ENCODE measurements at regions not wholly inside any gene's neighbourhood (a gene's known extent, or its start where the extent isn't known, plus 50 kb on each side); places are given as distances from the start of the nearest gene placed in this dataset.

DNA sequence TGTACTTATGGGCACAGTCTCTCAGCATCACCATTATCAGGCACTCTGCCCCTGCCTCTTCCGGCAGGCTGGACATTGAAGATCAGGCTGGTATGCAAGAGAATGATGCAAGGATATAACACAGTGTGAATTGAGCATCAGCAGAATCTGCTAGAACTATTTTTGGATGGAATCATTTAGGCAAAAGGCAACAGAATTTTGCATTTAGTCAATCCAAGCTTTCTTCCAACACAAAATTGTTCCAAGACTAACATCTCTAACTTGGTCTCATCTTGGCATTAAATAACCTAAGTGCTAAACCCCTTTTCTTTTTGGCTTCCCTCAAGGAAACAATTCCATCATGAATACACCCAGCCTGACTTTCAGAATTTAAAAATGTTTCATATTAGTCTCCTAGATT lies 339.9 kb downstream of the PRELID2 start:
- TF ChIP-seq, protein P1, sequence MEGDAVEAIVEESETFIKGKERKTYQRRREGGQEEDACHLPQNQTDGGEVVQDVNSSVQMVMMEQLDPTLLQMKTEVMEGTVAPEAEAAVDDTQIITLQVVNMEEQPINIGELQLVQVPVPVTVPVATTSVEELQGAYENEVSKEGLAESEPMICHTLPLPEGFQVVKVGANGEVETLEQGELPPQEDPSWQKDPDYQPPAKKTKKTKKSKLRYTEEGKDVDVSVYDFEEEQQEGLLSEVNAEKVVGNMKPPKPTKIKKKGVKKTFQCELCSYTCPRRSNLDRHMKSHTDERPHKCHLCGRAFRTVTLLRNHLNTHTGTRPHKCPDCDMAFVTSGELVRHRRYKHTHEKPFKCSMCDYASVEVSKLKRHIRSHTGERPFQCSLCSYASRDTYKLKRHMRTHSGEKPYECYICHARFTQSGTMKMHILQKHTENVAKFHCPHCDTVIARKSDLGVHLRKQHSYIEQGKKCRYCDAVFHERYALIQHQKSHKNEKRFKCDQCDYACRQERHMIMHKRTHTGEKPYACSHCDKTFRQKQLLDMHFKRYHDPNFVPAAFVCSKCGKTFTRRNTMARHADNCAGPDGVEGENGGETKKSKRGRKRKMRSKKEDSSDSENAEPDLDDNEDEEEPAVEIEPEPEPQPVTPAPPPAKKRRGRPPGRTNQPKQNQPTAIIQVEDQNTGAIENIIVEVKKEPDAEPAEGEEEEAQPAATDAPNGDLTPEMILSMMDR (conservative IDR thresholded peaks at IDR 0.05; ENCODE audit: control insufficient read depth, insufficient read depth, low read depth, low read length), result no peak
- no peak for DNase-seq (ENCODE audit: low read depth)
- no peak overlapping the region for H3K4me3 ChIP-seq (ENCODE audit: control insufficient read depth, low read depth, low read length)

DNA sequence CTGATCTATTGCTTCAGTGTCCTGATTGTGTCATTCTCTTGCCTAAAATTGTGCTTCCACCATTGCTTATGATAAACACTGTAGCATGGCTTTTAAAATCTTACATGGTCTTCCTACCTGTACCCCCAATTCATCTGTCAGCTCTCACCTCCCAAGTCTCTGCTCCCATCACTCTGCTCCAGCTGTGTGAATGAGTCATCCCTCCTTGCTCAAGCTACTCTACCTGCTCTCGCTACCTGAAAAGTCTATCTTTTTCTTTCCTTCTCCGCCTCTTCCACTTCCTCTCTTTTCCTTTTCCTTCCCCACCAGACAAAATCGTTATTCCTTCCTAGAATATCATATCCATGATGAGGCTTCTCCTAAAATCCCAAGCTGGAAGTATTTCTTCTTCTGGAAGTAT lies 341.7 kb downstream of the PRELID2 start:
- DNase-seq (ENCODE audit: low read depth), result no peak
- no peak overlapping the region for H3K4me3 ChIP-seq (ENCODE audit: control insufficient read depth, low read depth, low read length)
- TF ChIP-seq, protein P1 (conservative IDR thresholded peaks at IDR 0.05; ENCODE audit: control insufficient read depth, insufficient read depth, low read depth, low read length), result no peak

DNA sequence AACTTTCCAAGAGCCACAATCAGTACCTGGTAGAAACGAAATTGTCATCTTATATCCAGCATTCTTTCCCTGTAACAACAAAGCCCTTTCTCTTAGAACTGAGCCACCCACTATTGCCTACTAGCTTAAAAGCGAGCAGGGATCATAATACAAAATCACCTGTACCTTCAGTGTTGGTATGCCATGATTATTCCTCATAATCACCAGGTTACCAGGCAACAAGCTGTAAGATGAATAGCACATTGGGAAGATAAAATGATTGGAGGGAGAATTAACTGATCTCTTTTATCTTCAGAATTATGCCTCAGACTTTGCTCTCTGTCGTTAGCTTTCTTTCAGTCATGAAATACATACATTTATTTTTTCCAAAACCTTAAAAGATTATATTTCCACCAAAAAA lies 345.6 kb downstream of the PRELID2 start:
- no peak overlapping the region for H3K4me3 ChIP-seq (ENCODE audit: control insufficient read depth, low read depth, low read length)
- no peak for DNase-seq (ENCODE audit: low read depth)
- TF ChIP-seq, protein P1 (conservative IDR thresholded peaks at IDR 0.05; ENCODE audit: control insufficient read depth, insufficient read depth, low read depth, low read length), result no peak

DNA sequence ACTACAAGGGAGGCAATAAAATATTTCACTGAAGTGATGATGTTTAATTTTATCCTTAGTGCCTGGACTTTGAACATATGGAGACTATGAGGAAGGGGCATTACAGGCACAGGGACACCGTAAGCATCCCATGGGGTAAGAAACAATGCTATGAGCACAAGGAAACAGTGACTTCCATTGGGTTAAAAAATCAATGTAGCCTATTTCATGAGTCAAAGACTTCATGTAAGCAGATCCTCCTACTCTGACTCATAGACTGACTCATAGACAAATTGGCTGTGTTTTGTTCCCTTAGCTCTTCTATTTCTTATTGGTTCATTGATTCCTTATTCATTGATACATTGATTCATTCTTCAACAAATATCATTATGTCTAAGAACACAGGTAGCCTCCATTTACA lies 351.0 kb downstream of the PRELID2 start:
- DNase-seq (ENCODE audit: low read depth), result peak; percentile 93
- H3K4me3 ChIP-seq (ENCODE audit: control insufficient read depth, low read depth, low read length), result no peak overlapping the region
- TF ChIP-seq, protein P1 (conservative IDR thresholded peaks at IDR 0.05; ENCODE audit: control insufficient read depth, insufficient read depth, low read depth, low read length), result no peak

DNA sequence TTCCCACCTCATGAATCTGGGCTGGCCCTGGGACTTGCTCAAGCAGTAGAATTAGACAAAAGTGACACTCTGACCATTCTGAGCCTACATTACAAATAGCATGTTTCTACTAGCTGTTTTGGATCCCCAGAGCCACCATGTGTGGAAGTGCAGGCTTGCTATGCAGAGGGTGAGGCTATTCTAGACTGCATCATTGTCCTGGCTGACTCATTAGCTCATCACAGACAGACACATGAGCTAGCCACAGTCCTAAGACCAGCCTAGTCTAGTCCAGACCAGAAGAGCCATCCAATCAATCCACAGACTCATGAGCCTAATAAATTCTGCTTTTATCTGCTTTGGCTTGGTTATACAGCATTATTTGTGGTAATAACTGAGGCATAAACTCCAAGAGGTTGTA lies 351.9 kb downstream of the PRELID2 start:
- H3K4me3 ChIP-seq (ENCODE audit: control insufficient read depth, low read depth, low read length), result no peak overlapping the region
- DNase-seq (ENCODE audit: low read depth), result peak; percentile 90
- TF ChIP-seq, protein P1 (conservative IDR thresholded peaks at IDR 0.05; ENCODE audit: control insufficient read depth, insufficient read depth, low read depth, low read length), result no peak

DNA sequence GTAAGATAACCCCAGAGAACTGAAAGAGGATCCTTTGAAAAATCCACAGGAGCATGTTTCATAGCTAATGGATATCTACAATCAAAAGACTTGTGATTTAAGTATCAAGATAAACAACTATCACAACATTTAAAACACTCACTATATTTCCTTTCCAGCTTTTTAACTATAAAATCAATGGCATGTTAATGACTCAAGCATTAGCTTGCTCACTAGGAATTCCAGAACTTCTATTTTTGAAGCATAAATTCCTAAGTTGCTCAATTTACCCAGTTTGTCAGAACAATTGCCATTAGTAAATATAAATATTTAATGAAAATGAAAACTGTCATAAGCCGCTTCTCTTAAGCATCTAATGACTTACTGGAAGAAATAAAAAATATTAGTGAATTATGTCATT lies 355.3 kb downstream of the PRELID2 start:
- no peak overlapping the region for H3K4me3 ChIP-seq (ENCODE audit: control insufficient read depth, low read depth, low read length)
- no peak for DNase-seq (ENCODE audit: low read depth)
- TF ChIP-seq, protein P1 (conservative IDR thresholded peaks at IDR 0.05; ENCODE audit: control insufficient read depth, insufficient read depth, low read depth, low read length), result no peak

DNA sequence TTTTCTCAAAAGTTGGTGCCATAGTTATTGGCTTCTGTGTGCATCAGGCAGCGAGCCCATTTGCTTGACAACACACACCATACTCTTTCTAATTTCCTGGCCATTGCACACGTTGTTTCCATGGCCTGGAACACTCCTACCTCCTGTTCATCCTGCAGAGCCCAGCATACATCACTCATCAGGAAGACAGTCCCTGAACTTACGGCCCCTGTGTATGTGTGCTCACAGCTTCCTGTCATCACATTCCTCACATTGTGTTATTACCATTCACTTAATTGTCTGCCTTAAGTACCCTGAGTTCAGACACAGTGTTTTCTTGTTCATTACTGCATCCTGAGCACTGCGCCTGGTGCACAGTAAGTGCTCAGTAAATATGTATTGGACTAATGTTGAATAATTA lies 355.9 kb downstream of the PRELID2 start:
- TF ChIP-seq, protein P1 (conservative IDR thresholded peaks at IDR 0.05; ENCODE audit: control insufficient read depth, insufficient read depth, low read depth, low read length), result no peak
- H3K4me3 ChIP-seq (ENCODE audit: control insufficient read depth, low read depth, low read length), result no peak overlapping the region
- DNase-seq (ENCODE audit: low read depth), result peak; percentile 34

All from fibroblast of mammary gland (primary cell).